ENCODE measurements at regions not wholly inside any gene's neighbourhood (a gene's known extent, or its start where the extent isn't known, plus 50 kb on each side); places are given as distances from the start of the nearest gene placed in this dataset.

DNA sequence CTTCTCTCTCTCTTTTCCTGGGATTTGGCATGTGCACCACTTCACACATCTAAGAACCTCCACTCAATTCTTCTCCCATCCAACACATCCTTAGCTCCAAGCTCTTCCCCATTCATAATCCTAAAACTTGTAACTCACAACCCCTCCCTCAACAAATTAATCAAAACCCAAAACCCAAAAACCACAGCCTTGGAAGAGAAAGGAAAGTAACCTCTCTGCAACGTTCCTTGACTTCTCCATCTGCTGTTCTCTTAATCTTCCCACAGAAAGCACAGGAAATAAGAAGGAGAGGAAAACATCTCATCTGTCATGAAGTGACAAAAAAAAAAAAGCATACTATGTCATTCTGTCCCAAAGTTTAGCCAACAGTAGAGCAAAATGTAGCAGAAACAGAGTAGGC is 66.2 kb downstream of the DRD1 start:
- no peak overlapping the region for H3K4me3 ChIP-seq (ENCODE audit: low read depth, poor library complexity, severe bottlenecking)
- no peak for DNase-seq (ENCODE audit: low spot score in 2 of 2)
- WGBS, 2 donors, result 11 to 17% methylated on average over 1 of the region's 1 CpG
- TF ChIP-seq, protein P1, sequence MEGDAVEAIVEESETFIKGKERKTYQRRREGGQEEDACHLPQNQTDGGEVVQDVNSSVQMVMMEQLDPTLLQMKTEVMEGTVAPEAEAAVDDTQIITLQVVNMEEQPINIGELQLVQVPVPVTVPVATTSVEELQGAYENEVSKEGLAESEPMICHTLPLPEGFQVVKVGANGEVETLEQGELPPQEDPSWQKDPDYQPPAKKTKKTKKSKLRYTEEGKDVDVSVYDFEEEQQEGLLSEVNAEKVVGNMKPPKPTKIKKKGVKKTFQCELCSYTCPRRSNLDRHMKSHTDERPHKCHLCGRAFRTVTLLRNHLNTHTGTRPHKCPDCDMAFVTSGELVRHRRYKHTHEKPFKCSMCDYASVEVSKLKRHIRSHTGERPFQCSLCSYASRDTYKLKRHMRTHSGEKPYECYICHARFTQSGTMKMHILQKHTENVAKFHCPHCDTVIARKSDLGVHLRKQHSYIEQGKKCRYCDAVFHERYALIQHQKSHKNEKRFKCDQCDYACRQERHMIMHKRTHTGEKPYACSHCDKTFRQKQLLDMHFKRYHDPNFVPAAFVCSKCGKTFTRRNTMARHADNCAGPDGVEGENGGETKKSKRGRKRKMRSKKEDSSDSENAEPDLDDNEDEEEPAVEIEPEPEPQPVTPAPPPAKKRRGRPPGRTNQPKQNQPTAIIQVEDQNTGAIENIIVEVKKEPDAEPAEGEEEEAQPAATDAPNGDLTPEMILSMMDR (IDR thresholded peaks at IDR 0.05), result no peak
- no peak for TF ChIP-seq POLR2A (IDR thresholded peaks at IDR 0.05)
- intact Hi-C loops (cut with DNase I; ENCODE audit: low total_unique reads), result no loop called here

DNA sequence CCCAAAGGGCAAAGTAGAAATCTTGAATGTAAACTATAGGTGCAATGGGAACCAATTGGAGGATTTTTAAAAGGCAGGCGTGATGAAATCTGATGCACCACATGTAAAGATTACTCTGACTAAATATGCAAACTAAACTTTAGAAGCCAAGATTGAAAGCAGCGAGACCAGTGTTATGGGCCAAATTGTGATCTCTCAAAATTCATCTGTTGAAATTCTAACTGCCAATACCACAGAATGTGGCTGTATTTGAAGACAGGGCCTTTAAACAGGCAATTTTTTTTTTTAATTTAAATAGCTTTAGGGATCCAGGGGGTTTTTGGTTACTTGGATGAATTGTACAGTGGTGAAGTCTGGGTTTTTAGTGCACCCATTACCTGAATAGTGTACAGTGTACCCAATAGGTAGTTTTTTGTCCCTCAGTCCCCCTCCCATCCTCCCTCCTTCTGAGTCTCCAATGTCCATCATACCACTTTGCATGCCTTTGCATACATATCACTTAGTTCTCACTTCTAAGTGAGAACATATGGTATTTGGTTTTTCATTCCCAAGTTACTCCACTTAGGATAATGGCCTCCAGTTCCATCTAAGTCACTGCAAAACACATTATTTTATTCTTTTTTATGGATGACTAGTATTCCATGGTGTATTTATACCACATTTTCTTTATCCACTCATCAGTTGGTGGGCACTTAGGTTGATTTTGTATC is 69.7 kb downstream of the DRD1 start:
- intact Hi-C loops (cut with DNase I; ENCODE audit: low total_unique reads), result no loop called here
- no peak for TF ChIP-seq POLR2A (IDR thresholded peaks at IDR 0.05)
- TF ChIP-seq, protein P1 (IDR thresholded peaks at IDR 0.05), result no peak
- no peak for DNase-seq (ENCODE audit: low spot score in 2 of 2)
- WGBS, 2 donors, result 91 to 92% methylated on average over 2 of the region's 2 CpGs
- no peak overlapping the region for H3K4me3 ChIP-seq (ENCODE audit: low read depth, poor library complexity, severe bottlenecking)

DNA sequence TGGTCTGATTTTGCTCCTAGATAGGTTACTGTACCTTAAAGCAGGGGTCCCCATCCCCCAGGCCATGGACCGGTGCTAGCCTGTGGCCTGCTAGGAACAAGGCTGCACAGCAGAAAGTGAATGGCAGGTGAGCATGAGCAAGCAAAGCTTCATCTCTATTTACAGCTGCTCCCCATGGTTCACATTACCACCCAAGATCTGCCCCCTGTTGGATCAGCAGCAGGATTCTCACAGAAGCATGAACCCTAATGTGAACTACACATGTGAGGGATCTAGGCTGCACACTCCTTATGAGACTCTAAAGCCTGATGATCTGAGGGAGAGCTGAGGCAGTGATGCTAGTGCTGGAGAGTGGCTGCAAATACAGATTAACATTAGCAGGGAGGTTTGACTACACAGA is 78.1 kb downstream of the DRD1 start:
- TF ChIP-seq, protein P1 (IDR thresholded peaks at IDR 0.05), result no peak
- TF ChIP-seq POLR2A (IDR thresholded peaks at IDR 0.05), result no peak
- no peak overlapping the region for H3K4me3 ChIP-seq (ENCODE audit: low read depth, poor library complexity, severe bottlenecking)
- 100% methylated on average over 1 of the region's 1 CpG for WGBS, 2 donors
- no peak for DNase-seq (ENCODE audit: low spot score in 2 of 2)
- intact Hi-C loops (cut with DNase I; ENCODE audit: low total_unique reads), result no loop called here

DNA sequence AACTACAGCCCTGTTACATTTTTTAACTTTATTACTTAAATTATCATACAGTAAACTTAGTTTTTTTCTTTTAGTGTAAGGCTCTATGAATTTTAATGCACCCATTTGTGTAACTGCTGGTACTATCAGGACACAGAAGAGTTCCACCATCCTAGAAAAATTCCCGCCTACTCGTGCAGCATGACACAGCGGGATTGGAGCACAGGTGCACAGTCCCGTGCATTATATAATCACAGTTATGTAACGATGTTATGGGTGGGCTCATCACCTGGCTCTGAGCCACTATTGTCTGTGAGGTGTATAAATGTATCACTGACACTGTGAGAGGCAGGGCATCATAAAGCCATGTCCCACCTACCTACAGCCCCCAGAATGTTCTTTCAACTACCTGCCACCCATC is 80.7 kb downstream of the DRD1 start:
- WGBS, 2 donors, result 86 to 87% methylated on average over 5 of the region's 5 CpGs
- no peak for DNase-seq (ENCODE audit: low spot score in 2 of 2)
- TF ChIP-seq, protein P1 (IDR thresholded peaks at IDR 0.05), result no peak
- H3K4me3 ChIP-seq (ENCODE audit: low read depth, poor library complexity, severe bottlenecking), result no peak overlapping the region
- intact Hi-C loops (cut with DNase I; ENCODE audit: low total_unique reads), result no loop called here

DNA sequence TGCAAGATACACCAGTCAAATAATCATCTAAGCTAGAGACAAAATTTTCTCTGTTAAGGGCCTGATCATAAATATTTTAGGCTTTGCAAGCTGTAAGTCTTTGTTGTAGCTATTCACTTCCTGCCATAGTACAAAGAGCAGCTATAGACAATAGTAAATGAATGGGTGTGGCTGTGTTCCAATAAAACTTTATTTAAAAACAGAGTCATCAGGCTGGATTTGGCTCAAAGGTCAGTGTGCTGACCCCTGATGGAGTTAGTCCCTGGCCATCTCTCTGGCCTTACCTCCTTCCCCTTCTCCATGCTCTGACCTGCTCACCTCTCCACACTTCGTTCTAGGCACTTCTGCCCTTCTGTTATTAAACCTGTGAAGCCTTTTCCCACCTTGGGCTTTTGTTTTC is 86.0 kb downstream of the DRD1 start:
- DNase-seq (ENCODE audit: low spot score in 2 of 2), result no peak
- WGBS, 2 donors, result 73 to 80% methylated on average over 1 of the region's 1 CpG
- intact Hi-C loops (cut with DNase I; ENCODE audit: low total_unique reads), result no loop called here
- TF ChIP-seq, protein P1 (IDR thresholded peaks at IDR 0.05), result no peak
- no peak for TF ChIP-seq POLR2A (IDR thresholded peaks at IDR 0.05)
- H3K4me3 ChIP-seq (ENCODE audit: low read depth, poor library complexity, severe bottlenecking), result no peak overlapping the region

DNA sequence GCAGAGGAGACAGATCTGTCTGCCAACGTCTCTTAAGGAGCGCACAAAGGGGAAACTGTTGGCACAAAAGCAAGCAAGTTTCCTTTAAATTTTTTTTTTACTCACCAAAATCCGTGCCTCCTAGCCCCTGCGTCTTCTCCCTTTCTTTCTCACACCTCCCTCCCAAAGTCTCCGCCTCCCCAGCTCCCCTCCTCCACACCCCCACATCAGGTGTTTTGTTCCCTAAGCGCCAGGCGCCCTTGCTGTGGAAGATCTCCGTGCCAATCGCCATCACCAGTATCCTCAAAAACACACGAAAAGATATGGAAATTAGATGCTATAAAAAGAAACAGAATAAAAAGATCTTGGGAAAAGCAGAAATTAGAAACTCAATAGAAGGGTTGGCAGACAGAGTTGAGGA is 87.6 kb downstream of the DRD1 start:
- TF ChIP-seq, protein P1 (IDR thresholded peaks at IDR 0.05), result no peak
- no peak for TF ChIP-seq POLR2A (IDR thresholded peaks at IDR 0.05)
- H3K4me3 ChIP-seq (ENCODE audit: low read depth, poor library complexity, severe bottlenecking), result no peak overlapping the region
- 40 to 49% methylated on average over 10 of the region's 10 CpGs for WGBS, 2 donors
- no peak for DNase-seq (ENCODE audit: low spot score in 2 of 2)
- intact Hi-C loops (cut with DNase I; ENCODE audit: low total_unique reads), result no loop called here

All from lower leg skin (tissue), 4 donors.